ENCODE measurements at regions not wholly inside any gene's neighbourhood (a gene's known extent, or its start where the extent isn't known, plus 50 kb on each side); places are given as distances from the start of the nearest gene placed in this dataset.

- Histone ChIP-seq H3K4me1 (no peaks in the 10 kb centered on the region), H3K36me3 (no peaks in the 10 kb centered on the region), H3K4me3 (no peak overlapping the region), H3K9me3 (peaks cover 0 to 17% of the 10 kb centered on the region in 2 donors), H3K27ac (no peak overlapping the region), H3K27me3 (no peaks in the 10 kb centered on the region)
- no peak for TF ChIP-seq CTCF (IDR thresholded peaks at IDR 0.05)
- DNase-seq (ENCODE audit: low spot score in 2 of 2), result no peak
- intact Hi-C loops (cut with DNase I), result no loop called here
These were observed 952.1 kb upstream of the MIR17HG start for GRCh38 chr13:90395348-90395747.

- Histone ChIP-seq H3K27me3 (no peaks in the 10 kb centered on the region), H3K4me3 (no peak overlapping the region), H3K27ac (no peak overlapping the region), H3K36me3 (no peaks in the 10 kb centered on the region), H3K4me1 (no peaks in the 10 kb centered on the region), H3K9me3 (peaks cover 0 to 17% of the 10 kb centered on the region in 2 donors)
- intact Hi-C loops (cut with DNase I), result no loop called here
- no peak for TF ChIP-seq CTCF (IDR thresholded peaks at IDR 0.05)
- DNase-seq (ENCODE audit: low spot score in 2 of 2), result no peak
These were observed 951.6 kb upstream of the MIR17HG start for GRCh38 chr13:90395846-90396245.

- no peak for DNase-seq (ENCODE audit: low spot score in 2 of 2)
- Histone ChIP-seq H3K27me3 (no peaks in the 10 kb centered on the region), H3K4me1 (no peaks in the 10 kb centered on the region), H3K36me3 (no peaks in the 10 kb centered on the region), H3K4me3 (no peak overlapping the region), H3K9me3 (peaks cover 0 to 14% of the 10 kb centered on the region in 2 donors), H3K27ac (no peak overlapping the region)
- no peak for TF ChIP-seq CTCF (IDR thresholded peaks at IDR 0.05)
- intact Hi-C loops (cut with DNase I), result no loop called here
These were observed 951.2 kb upstream of the MIR17HG start for GRCh38 chr13:90396266-90396665.

- Histone ChIP-seq H3K4me3 (no peak overlapping the region), H3K36me3 (no peaks in the 10 kb centered on the region), H3K27ac (no peak overlapping the region), H3K27me3 (no peaks in the 10 kb centered on the region), H3K9me3 (peaks cover 0 to 9% of the 10 kb centered on the region in 2 donors), H3K4me1 (no peaks in the 10 kb centered on the region)
- DNase-seq (ENCODE audit: low spot score in 2 of 2), result no peak
- intact Hi-C loops (cut with DNase I), result no loop called here
- TF ChIP-seq CTCF (IDR thresholded peaks at IDR 0.05), result no peak
These were observed 950.0 kb upstream of the MIR17HG start for GRCh38 chr13:90397503-90397902.

- intact Hi-C loops (cut with DNase I), result no loop called here
These were observed 947.1 kb upstream of the MIR17HG start for GRCh38 chr13:90400372-90400771.

More at GRCh38 chr13:90400372-90400771, 947.1 kb upstream of the MIR17HG start:
- H3K27ac ChIP-seq, result no peak overlapping the region
- H3K4me1 ChIP-seq, result no peaks in the 10 kb centered on the region
- no peaks in the 10 kb centered on the region for H3K36me3 ChIP-seq
- peaks cover 0 to 9% of the 10 kb centered on the region in 2 donors for H3K9me3 ChIP-seq
- no peak for TF ChIP-seq CTCF (IDR thresholded peaks at IDR 0.05)
- H3K4me3 ChIP-seq, result no peak overlapping the region
- DNase-seq (ENCODE audit: low spot score in 2 of 2), result no peak
- H3K27me3 ChIP-seq, result no peaks in the 10 kb centered on the region
